ENCODE measurements at regions not wholly inside any gene's neighbourhood (a gene's known extent, or its start where the extent isn't known, plus 50 kb on each side); places are given as distances from the start of the nearest gene placed in this dataset.

DNA sequence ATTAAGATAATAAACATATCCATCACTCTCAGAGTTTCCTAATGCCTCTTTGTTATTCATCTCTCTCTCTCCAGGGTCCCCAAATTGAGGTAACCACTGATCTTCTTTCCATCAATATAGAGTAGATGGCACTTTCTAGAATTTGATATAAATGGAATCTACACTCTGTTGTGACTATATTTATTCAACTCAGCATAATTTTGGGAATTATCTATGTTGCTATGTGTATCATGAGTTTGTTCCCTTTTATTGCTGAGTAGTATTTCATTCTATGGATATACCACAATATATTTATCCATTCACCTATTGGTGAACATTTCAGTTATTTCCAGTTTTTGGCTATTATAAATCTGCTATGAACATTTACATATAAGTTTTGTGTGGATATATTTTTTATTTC is 230.7 kb downstream of the HLX start:
- DNase-seq = no peak

DNA sequence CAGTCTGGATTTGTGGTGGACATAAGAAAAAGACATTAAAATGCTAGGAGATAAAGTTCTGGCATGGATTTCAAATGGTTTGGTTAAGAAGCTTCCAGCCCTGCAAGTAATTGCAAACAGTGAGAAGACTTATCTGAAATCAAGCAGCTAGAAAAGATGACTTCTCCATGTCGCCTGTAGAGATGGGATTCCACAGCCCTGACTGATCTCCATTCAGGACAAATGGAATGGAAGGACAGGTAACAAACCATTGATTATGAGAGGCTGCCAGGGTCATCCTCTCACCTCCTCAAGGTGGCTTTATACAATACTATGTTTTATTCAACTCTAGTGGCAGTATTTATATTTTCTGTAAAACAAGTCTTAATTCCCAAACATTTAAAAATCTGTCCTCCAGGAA is 237.9 kb downstream of the HLX start:
- no peak for DNase-seq

DNA sequence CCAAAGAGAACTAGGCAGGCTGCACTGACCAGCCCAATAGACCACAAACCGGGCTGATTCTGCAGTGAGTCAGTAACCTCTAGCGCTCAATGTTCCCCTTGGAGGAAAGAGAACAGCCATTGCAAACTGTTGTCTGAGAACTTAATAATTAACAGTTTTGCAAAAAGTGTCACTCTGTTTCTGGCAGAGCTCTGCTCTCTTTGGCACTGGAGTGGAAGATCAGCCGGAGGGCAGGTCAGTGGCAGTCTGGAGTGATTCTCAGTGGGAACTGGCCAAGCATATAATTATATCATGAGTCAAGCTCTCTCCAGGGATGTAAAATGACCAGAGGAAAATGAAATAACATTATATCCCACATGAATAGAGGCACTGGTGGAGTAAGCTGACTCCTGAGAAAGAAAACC is 238.3 kb downstream of the HLX start:
- DNase-seq = no peak

DNA sequence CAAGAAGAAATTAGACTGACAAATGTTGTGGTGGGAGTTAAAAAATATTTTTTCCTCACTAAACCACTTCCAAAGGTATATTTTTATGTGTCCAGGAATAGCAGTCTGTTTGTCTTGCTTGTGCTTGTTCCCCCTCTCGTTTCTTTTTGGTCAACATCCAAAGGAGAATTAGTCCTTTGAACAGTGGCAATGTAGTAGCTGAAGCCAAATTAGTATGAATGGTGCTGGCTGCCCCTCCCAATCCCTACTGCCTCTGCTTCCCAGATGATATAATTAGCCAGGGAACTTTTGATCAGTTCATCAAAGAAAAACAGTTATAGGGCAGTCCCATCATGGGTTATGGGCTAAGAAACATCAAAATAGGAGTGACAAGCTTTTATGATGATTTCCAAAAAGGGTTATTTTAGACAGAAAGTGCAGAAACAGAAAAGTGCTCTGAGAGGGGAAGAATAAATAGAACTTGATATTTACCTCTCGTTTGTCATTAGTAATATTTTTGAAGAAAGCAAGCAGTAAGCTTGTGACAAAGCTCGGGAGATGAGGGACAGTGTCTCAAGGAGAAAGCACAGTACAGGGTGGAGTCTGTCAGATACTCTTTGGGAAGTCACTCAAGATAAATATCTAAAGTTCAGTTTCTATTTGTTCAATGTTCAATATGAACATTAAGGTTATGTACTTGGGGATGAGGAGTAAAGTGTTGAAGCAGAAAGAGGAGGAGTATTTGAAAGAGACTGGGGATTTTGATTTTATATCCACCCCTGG is 239.1 kb downstream of the HLX start:
- no peak for DNase-seq

GRCh38 chr1:221118938-221119320 is 239.7 kb downstream of the HLX start:
- DNase-seq = no peak

- DNase-seq = no peak
Measured at GRCh38 chr1:221122501-221122900, 243.3 kb downstream of the HLX start.

GRCh38 chr1:221125976-221126375 is 246.7 kb downstream of the HLX start:
- no peak for DNase-seq

DNA sequence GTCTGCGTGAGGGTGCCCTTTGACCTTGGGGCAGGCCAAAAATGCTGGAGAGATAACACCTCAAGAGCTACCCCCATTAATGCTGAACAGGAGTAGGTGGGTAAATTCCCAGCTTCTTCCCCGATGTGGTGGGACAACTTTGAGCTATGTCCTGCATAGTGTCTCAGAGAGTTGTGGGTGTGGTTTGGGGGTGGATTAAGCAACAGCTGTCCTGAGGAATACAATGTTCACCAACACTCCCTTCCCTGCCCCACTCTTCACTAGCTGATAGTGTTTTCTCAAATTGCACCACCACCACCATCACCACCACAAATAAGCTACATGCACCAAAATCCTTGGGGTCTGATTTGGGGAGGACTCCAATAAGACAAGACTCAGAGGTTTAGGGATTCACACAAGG is 258.4 kb downstream of the HLX start:
- DNase-seq = no peak

- DNase-seq = no peak
Measured at GRCh38 chr1:221138516-221138915, 259.3 kb downstream of the HLX start.

DNA sequence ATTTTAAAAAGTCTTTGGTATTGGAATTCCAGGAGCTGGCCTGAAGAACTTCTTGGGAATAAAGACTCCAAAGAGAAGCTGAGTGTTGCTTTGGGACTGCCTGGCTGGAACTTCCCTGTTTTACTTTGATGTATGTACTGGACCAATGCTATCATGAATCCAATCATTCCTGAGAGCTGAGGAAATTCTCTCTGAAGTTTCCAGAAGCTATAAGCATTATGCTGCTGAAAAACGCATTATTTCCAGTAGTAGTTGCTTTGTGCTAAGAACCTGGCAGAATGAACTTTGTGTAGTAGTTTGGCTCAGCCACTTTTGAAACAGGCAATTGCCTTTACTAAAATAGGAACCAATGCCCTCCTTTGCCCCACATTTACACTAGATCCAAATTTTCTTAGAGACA is 260.7 kb downstream of the HLX start:
- DNase-seq = no peak

GRCh38 chr1:221141096-221141495 is 261.9 kb downstream of the HLX start:
- no peak for DNase-seq

GRCh38 chr1:221141606-221142285 is 262.5 kb downstream of the HLX start:
- DNase-seq = no peak

GRCh38 chr1:221148660-221149059 is 269.4 kb downstream of the HLX start:
- DNase-seq = no peak

- no peak for DNase-seq
Measured at GRCh38 chr1:221149111-221149510, 269.9 kb downstream of the HLX start.

- no peak for DNase-seq
Measured at GRCh38 chr1:221149555-221150075, 270.4 kb downstream of the HLX start.

GRCh38 chr1:221150996-221151395 is 271.8 kb downstream of the HLX start:
- DNase-seq = no peak

DNA sequence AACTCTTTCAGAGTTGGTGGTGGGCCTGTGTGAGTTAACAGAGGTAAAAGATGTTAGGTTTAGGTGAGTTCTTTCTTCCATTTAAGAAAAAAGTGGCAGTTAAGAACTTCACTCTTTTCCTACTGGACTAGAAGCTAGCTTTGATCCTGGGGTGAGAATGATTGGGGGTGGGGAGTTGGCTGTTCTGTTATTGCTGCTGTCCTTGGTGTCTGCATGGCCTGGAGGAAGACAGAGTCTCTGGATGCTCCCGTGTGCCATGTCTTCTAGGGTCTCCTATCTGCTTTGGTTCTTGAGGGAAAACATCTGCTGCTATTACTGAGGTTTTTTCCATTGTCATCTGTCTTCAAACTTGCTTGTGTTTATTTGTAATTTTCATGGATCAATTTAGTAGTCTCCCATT is 275.7 kb downstream of the HLX start:
- DNase-seq = no peak

DNA sequence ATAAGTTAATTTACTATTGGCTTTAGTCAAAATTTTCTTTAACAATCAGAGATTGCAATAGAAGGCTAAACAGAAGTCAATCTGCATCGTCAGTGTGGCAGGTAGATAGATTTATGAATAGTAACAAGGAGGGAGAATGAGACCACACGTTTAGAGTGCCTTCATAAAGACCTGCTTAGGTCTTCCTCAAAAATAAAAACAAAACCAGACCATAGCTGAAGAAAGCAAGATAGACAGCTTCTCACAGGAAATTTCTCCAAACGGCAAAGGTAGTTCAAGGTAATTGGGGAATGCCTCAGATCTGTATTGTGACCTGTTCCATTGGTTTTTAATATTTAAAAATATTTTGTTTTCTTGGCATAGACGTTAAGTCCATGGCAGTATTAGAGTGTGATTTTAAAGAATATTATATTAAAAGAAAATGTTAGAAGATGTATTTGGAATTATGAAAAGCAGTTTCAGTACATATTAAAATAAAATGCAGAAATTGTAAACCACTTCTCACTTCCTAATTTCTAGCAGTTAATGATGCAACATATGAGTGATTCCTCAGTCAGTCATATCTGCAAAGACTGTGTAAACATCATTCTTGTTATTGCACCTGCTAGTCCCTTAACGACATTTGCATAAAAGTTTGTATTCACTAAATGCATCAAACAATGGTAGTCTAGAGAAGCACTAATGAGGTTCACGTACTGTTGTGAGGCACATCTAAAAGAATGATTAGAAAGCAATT is 278.0 kb downstream of the HLX start:
- DNase-seq = no peak

- DNase-seq = peak; percentile 4 to 6
Measured at GRCh38 chr1:221159608-221160007, 280.4 kb downstream of the HLX start.

DNA sequence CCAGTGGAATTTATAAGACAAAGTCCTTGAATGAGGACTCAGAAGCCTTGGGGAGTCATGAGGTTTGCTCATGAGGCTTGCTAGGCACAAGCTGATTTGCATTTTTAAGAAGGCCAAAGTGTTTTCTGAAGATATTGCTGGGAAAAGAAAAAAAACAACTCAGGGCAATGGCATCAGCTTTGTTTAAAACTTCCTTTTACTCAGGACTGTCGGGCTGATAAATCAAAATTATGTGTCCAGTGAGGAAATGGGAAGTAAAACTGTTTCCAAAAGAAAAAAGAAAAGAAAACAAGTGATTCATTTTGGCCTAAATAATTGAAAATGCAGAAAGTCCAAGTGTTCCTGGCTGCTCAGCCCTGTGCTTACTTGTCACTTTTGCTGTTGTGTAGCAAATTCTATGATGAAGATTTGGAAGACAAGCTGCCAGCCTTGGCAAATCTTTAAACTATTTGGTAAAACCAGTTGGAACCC is 282.4 kb downstream of the HLX start:
- DNase-seq = no peak

DNA sequence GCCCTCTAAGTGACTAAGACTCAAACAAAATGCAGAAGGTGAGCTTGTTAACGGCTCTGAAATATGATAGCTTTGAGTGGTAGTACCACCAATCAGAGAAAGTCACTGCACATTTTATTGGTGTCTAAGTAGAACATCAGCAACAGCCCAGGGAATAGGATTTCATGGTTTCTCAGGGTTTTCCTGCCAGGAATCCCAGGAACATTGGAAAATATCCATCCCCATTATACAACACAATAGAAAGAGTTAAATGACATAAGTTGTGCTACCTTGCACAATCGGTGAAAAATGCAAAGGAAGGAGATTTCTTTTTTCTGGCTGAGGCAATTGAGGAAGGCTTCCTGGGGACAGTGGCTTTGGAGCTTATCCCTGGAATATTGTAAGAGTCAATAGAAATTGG is 283.1 kb downstream of the HLX start:
- DNase-seq = no peak

DNA sequence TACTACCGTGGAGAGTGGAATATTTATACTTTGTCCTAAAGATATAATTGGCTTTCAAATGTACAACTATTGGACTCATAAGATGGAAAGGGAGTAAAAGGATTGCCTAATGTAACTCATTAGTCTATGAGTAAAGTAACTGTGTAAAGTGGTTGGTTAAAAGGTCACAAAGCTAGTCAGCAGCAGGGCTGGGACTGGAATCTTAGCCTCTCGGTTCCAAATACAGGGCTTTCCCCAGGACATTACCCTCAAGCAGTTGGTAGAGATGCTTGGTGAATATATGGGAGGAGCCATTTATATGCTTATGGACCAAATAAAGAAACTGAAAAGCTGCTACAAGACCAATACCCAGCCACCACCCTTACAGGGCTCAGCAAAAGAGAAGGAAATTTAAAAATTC is 283.7 kb downstream of the HLX start:
- DNase-seq = no peak

DNA sequence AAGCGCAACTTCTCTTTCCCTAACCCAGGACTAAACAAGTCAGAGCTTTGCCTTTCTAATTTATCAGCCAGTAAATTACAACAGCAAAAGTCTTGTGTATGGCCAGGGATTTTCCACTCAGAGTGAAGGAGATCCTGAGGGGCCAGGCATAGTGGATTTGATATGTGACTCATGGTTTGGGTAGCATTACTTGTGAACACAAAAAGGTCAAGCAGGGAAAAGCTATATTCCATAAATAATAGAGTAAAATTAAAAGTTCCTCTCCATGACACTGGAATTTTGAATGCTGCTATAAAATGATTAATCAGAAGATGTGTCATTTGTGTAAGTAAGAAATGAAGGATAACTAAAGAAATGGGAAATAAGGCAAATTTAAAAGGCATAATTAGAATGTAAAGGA is 284.8 kb downstream of the HLX start:
- no peak for DNase-seq
